Activated CD8-positive, alpha-beta T cell treated with anti-CD3 and anti-CD28 coated beads for 36 hours (primary cell): ENCODE measurements at regions not wholly inside any gene's neighbourhood (a gene's known extent, or its start where the extent isn't known, plus 50 kb on each side); places are given as distances from the start of the nearest gene placed in this dataset.

Experiments used
- ATAC-seq: fragments of 200-7000 bp; cut with Tn5 transposase; one replicate; pipeline ENCODE4 v1.10.0; 2021; ENCODE audit warnings: mild to moderate bottlenecking, moderate library complexity
- CTCF ChIA-PET: fragments of 350-600 bp; sonication (Branson Sonifier 250); formaldehyde crosslinking; loops from one replicate; lab custom pipeline; 2021; ENCODE audit warnings: antibody characterized with exemption; lab: Charles Lee
- POLR2A ChIA-PET: fragments of 350-600 bp; sonication (Branson Sonifier 250); formaldehyde crosslinking; loops from one replicate; lab custom pipeline; 2021; ENCODE audit warnings: antibody characterized with exemption; lab: Charles Lee
- DNase-seq: peaks from one replicate; pipeline ENCODE4 v3.0.0-alpha.2; 2020
- H3K27ac Mint-ChIP-seq: one replicate; pipeline ENCODE4 v1.8.0; 2021; ENCODE audit warnings: mild to moderate bottlenecking, mixed read lengths
- H3K27me3 Mint-ChIP-seq: one replicate; pipeline ENCODE4 v1.8.0; 2021; ENCODE audit warnings: mixed read lengths
- H3K36me3 Mint-ChIP-seq: one replicate; pipeline ENCODE4 v1.8.0; 2021; ENCODE audit warnings: low read depth, mixed read lengths
- H3K4me1 Mint-ChIP-seq: one replicate; pipeline ENCODE4 v1.8.0; 2021; ENCODE audit warnings: low read depth, mixed read lengths
- H3K4me3 Mint-ChIP-seq: one replicate; pipeline ENCODE4 v1.8.0; 2021; ENCODE audit warnings: mild to moderate bottlenecking, moderate library complexity, mixed read lengths
- H3K9me3 Mint-ChIP-seq: one replicate; pipeline ENCODE4 v1.8.0; 2021; ENCODE audit warnings: mixed read lengths
- CTCF ChIP-seq: fragments of 200-600 bp; IDR thresholded peaks from one replicate; pipeline ENCODE4 v1.8.0; 2022; ENCODE audit warnings: antibody characterized with exemption, mild to moderate bottlenecking
- intact Hi-C: fragments of 100-400 bp; cut with micrococcal nuclease; formaldehyde crosslinking; loops from one replicate; pipeline ENCODE4 v1.10.0; 2022

GRCh38 chr12:45613855-45614254 lies 115.7 kb upstream of the ARID2 start:
- TF ChIP-seq CTCF: no peak
- Mint-ChIP-seq H3K4me3 (no peak overlapping the region), H3K4me1 (peaks cover 7% of the 10 kb centered on the region), H3K27me3 (peaks cover 1% of the 10 kb centered on the region), H3K9me3 (no peaks in the 10 kb centered on the region), H3K36me3 (no peaks in the 10 kb centered on the region), H3K27ac (no peak overlapping the region)
- ChIA-PET CTCF (no interaction called here), POLR2A (no interaction called here)
- intact Hi-C loops: no loop called here
- DNase-seq (no peak), ATAC-seq (no peak)

DNA sequence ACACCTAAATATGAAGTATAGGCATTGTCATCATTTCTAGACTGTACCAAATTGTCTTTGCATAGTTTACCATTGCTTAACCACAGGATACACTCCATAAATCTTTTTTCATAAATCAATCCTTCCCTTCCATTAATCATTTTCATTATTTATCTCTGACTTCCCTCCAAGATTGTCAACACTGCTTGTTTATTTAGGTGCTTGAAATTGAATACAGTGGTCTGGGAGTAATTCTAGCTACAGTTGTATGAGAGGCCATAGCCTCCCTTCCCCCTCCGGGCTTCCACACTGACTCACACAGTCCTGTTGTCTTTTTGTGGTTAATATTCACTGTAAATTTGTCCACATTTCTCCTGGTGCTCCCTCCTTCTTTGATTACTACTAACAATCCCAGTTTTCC lies 114.2 kb upstream of the ARID2 start:
- ATAC-seq: no peak
- H3K36me3 Mint-ChIP-seq: no peaks in the 10 kb centered on the region
- H3K9me3 Mint-ChIP-seq: no peaks in the 10 kb centered on the region
- peaks cover 7% of the 10 kb centered on the region for H3K4me1 Mint-ChIP-seq
- H3K27ac Mint-ChIP-seq: no peak overlapping the region
- ChIA-PET POLR2A (no interaction called here), CTCF (interaction anchor here (1.0 to 1.3 kb wide), 2 partner anchors 71 to 111 kb away, joined by 3 read pairs; no protein-coding TSS in a partner anchor)
- intact Hi-C loops: no loop called here
- DNase-seq: no peak
- TF ChIP-seq CTCF: no peak
- H3K4me3 Mint-ChIP-seq: no peak overlapping the region
- peaks cover 2% of the 10 kb centered on the region for H3K27me3 Mint-ChIP-seq

- Mint-ChIP-seq H3K27ac (no peak overlapping the region), H3K4me1 (no peaks in the 10 kb centered on the region), H3K27me3 (peaks cover 7% of the 10 kb centered on the region), H3K9me3 (no peaks in the 10 kb centered on the region), H3K36me3 (no peaks in the 10 kb centered on the region), H3K4me3 (no peak overlapping the region)
- ChIA-PET POLR2A (no interaction called here), CTCF (no interaction called here)
- DNase-seq (no peak), ATAC-seq (no peak)
- no peak for TF ChIP-seq CTCF
- intact Hi-C loops: no loop called here
Measured at GRCh38 chr12:45619736-45620135, 109.8 kb upstream of the ARID2 start.

GRCh38 chr12:45621703-45622102 lies 107.8 kb upstream of the ARID2 start:
- Mint-ChIP-seq H3K36me3 (no peaks in the 10 kb centered on the region), H3K9me3 (no peaks in the 10 kb centered on the region), H3K27me3 (peaks cover 9% of the 10 kb centered on the region), H3K4me3 (no peak overlapping the region), H3K27ac (no peak overlapping the region), H3K4me1 (no peaks in the 10 kb centered on the region)
- DNase-seq (no peak), ATAC-seq (no peak)
- ChIA-PET POLR2A (no interaction called here), CTCF (no interaction called here)
- TF ChIP-seq CTCF: no peak
- intact Hi-C loops: no loop called here

- H3K4me3 Mint-ChIP-seq: no peak overlapping the region
- no peaks in the 10 kb centered on the region for H3K36me3 Mint-ChIP-seq
- DNase-seq (no peak), ATAC-seq (no peak)
- H3K9me3 Mint-ChIP-seq: no peaks in the 10 kb centered on the region
- H3K4me1 Mint-ChIP-seq: no peaks in the 10 kb centered on the region
- H3K27ac Mint-ChIP-seq: no peak overlapping the region
- ChIA-PET POLR2A (no interaction called here), CTCF (no interaction called here)
- intact Hi-C loops: no loop called here
- no peak for TF ChIP-seq CTCF
- H3K27me3 Mint-ChIP-seq: peaks cover 9% of the 10 kb centered on the region
Measured at GRCh38 chr12:45622210-45622937, 107.1 kb upstream of the ARID2 start.
